Brain microvascular endothelial cell (primary cell): ENCODE measurements at regions not wholly inside any gene's neighbourhood (a gene's known extent, or its start where the extent isn't known, plus 50 kb on each side); places are given as distances from the start of the nearest gene placed in this dataset.
"Not testable (repeated sequence)": the region's sequence is repeated elsewhere in the genome, so short reads cannot be mapped to it uniquely, and the experiment has no call there.

ENCODE experiments used
- DNase-seq: peaks from one replicate; pipeline ENCODE4 v3.0.0-alpha.2; 2020
- H3K27ac ChIP-seq: fragments of 250-450 bp; sonication (Bioruptor Pico); 2 replicates; pipeline ENCODE4 v1.5.1; 2020; ENCODE audit warnings: mild to moderate bottlenecking, moderate library complexity
- H3K27me3 ChIP-seq: fragments of 250-450 bp; sonication (Bioruptor Pico); replicated peaks from 2 replicates; pipeline ENCODE4 v1.5.1; 2020; ENCODE audit warnings: mild to moderate bottlenecking
- H3K36me3 ChIP-seq: fragments of 250-450 bp; sonication (Bioruptor Pico); replicated peaks from 2 replicates; pipeline ENCODE4 v1.5.1; 2020; ENCODE audit warnings: mild to moderate bottlenecking
- H3K4me3 ChIP-seq: 2 replicates; pipeline ENCODE4 v1.5.1; 2011; ENCODE audit warnings: low read depth, mild to moderate bottlenecking, control low read depth, low read length, moderate library complexity
- CTCF ChIP-seq: IDR thresholded peaks from 2 replicates; pipeline ENCODE4 v1.5.1; 2011; ENCODE audit warnings: low read depth, mild to moderate bottlenecking, moderate library complexity, low read length, control low read depth, inconsistent platforms; ENCODE audit errors: missing control alignments
- in situ Hi-C: cut with HindIII; loops from 2 replicates; pipeline ENCODE4 v1.10.0; 2017; ENCODE audit warnings: low sequenced_read_pairs, low pct_ligation_motif_present

- H3K4me3 ChIP-seq, H3K36me3 ChIP-seq, DNase-seq, in situ Hi-C loops, H3K27me3 ChIP-seq, H3K27ac ChIP-seq: not testable (repeated sequence)
Observed at GRCh38 chr17:64800987-64801386, 118.3 kb downstream of the LRRC37A3 start.

- in situ Hi-C loops, DNase-seq, H3K36me3 ChIP-seq: not testable (repeated sequence)
Observed at GRCh38 chr17:64800361-64800895, 118.8 kb downstream of the LRRC37A3 start.

GRCh38 chr17:64799543-64800188 lies 119.6 kb downstream of the LRRC37A3 start:
- DNase-seq, H3K27ac ChIP-seq, H3K27me3 ChIP-seq, in situ Hi-C loops, H3K4me3 ChIP-seq, H3K36me3 ChIP-seq: not testable (repeated sequence)

More at GRCh38 chr17:64800361-64800895, 118.8 kb downstream of the LRRC37A3 start:
- not testable (repeated sequence) for H3K4me3 ChIP-seq, H3K27ac ChIP-seq, H3K27me3 ChIP-seq

GRCh38 chr17:64798961-64799360 lies 120.3 kb downstream of the LRRC37A3 start:
- in situ Hi-C loops, DNase-seq, H3K4me3 ChIP-seq, H3K36me3 ChIP-seq, H3K27ac ChIP-seq, H3K27me3 ChIP-seq: not testable (repeated sequence)

- in situ Hi-C loops, H3K4me3 ChIP-seq, H3K27me3 ChIP-seq: not testable (repeated sequence)
Observed at GRCh38 chr17:64798489-64798790, 120.8 kb downstream of the LRRC37A3 start.

GRCh38 chr17:64797746-64798488 lies 121.4 kb downstream of the LRRC37A3 start:
- in situ Hi-C loops, H3K27me3 ChIP-seq, H3K36me3 ChIP-seq, DNase-seq, H3K4me3 ChIP-seq, H3K27ac ChIP-seq: not testable (repeated sequence)
- TF ChIP-seq CTCF, result peak; percentile 35

More at GRCh38 chr17:64798489-64798790, 120.8 kb downstream of the LRRC37A3 start:
- H3K27ac ChIP-seq, DNase-seq, H3K36me3 ChIP-seq: not testable (repeated sequence)

- H3K27me3 ChIP-seq, H3K36me3 ChIP-seq, in situ Hi-C loops, H3K4me3 ChIP-seq, DNase-seq, H3K27ac ChIP-seq: not testable (repeated sequence)
Observed at GRCh38 chr17:64795342-64795741, 123.9 kb downstream of the LRRC37A3 start.

GRCh38 chr17:64794548-64795274 lies 124.6 kb downstream of the LRRC37A3 start:
- DNase-seq, in situ Hi-C loops, H3K4me3 ChIP-seq, H3K27ac ChIP-seq, H3K27me3 ChIP-seq, H3K36me3 ChIP-seq: not testable (repeated sequence)

- H3K27me3 ChIP-seq, in situ Hi-C loops, DNase-seq, H3K4me3 ChIP-seq, H3K36me3 ChIP-seq, H3K27ac ChIP-seq: not testable (repeated sequence)
Observed at GRCh38 chr17:64794113-64794512, 125.2 kb downstream of the LRRC37A3 start.

GRCh38 chr17:64792793-64793575 lies 126.3 kb downstream of the LRRC37A3 start:
- H3K36me3 ChIP-seq, in situ Hi-C loops, H3K27me3 ChIP-seq, H3K27ac ChIP-seq, H3K4me3 ChIP-seq: not testable (repeated sequence)
- DNase-seq, result peak; percentile 72

- H3K4me3 ChIP-seq, DNase-seq, H3K27me3 ChIP-seq, in situ Hi-C loops, H3K27ac ChIP-seq, H3K36me3 ChIP-seq: not testable (repeated sequence)
Observed at GRCh38 chr17:64792276-64792675, 127.0 kb downstream of the LRRC37A3 start.

- H3K4me3 ChIP-seq, H3K36me3 ChIP-seq, in situ Hi-C loops, H3K27me3 ChIP-seq, H3K27ac ChIP-seq, DNase-seq: not testable (repeated sequence)
Observed at GRCh38 chr17:64791691-64792090, 127.6 kb downstream of the LRRC37A3 start.
